Fibroblast of peridontal ligament (primary cell): ENCODE measurements at regions not wholly inside any gene's neighbourhood (a gene's known extent, or its start where the extent isn't known, plus 50 kb on each side); places are given as distances from the start of the nearest gene placed in this dataset.

ENCODE experiments used
- DNase-seq: peaks from one replicate; pipeline ENCODE4 v3.0.0-alpha.2; 2010; ENCODE audit errors: extremely low read depth

GRCh38 chr16:9374061-9374460, 282.6 kb downstream of the HAPSTR1 start:
- no peak for DNase-seq

DNA sequence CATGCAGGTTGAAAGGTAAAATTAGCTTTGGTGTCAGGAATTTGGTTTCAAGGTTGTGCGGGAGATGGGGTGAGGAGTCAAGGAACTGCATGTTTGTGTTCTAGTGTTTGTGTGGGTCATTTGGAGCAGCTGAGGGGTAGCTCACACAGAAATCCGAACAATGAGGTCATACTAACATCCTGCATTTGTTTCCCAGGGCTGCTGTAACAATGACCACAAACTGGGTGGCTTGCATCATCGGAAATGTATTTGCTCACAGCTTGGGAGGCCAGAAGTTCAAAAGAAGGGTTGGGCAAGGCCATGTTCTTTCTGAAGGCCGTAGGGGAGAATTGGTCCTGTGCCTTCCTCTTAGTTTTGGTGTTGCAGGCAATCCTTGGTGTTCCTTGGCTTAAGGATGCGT, 287.4 kb downstream of the HAPSTR1 start:
- no peak for DNase-seq

GRCh38 chr16:9380221-9380620, 288.8 kb downstream of the HAPSTR1 start:
- DNase-seq, result no peak

- no peak for DNase-seq
Measured at GRCh38 chr16:9381399-9381798, 290.0 kb downstream of the HAPSTR1 start.

GRCh38 chr16:9381905-9382304, 290.5 kb downstream of the HAPSTR1 start:
- no peak for DNase-seq

DNA sequence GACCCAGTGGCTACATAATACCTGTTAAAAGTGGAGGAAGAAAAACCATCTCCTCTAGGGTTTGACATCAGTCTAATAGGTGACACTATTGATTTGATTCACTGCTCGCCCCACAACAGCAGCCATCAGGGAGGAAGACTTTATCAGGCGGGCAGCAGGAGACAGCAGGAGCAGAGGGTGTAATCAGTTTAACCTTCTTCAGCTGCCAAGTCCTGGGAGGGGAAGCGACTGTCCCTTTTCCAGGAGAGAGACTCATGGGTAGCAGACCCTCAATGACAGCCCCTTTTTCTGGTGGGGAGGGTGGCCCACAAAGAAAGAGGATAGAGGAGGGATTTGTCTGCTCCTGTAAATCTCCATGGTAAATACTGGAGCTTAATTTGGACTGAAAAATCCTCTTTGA, 291.8 kb downstream of the HAPSTR1 start:
- DNase-seq, result no peak

GRCh38 chr16:9384141-9384540, 292.7 kb downstream of the HAPSTR1 start:
- DNase-seq, result no peak

DNA sequence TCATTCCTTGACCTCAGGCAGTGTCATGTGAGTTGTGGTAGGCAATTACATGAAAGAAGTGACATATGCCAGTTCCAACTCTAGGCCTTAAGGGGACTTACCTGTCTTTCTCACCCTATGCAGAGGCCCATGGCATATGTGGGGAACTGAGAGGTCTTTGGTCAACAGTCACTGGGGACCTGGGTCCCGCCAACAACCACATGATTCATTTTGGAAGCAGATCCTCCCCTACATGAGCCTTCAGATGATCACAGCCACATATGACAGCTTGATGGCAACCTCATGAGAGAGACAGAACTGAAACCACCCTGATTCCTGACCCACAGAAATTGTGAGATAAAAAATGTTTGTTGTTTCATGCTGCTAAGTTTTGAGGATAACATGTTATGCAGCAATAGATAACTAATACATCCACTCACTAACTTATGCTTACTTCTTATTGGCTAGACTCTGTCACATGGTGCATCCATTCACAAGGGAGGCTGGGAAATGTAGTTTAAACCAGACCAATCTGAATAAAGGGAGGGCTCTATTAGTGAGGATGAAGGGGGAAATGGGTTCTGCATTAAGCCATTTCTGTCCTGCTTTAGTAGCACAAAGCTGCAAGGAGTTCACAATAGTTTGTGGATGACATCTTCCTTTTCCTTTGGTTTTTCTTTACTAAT, 298.2 kb downstream of the HAPSTR1 start:
- DNase-seq, result no peak

GRCh38 chr16:9392956-9393355, 301.5 kb downstream of the HAPSTR1 start:
- DNase-seq, result no peak

- no peak for DNase-seq
Measured at GRCh38 chr16:9393591-9393990, 302.1 kb downstream of the HAPSTR1 start.

GRCh38 chr16:9395958-9396359, 304.5 kb downstream of the HAPSTR1 start:
- no peak for DNase-seq

GRCh38 chr16:9399573-9399972, 308.1 kb downstream of the HAPSTR1 start:
- no peak for DNase-seq

GRCh38 chr16:9401173-9401572, 309.7 kb downstream of the HAPSTR1 start:
- no peak for DNase-seq

DNA sequence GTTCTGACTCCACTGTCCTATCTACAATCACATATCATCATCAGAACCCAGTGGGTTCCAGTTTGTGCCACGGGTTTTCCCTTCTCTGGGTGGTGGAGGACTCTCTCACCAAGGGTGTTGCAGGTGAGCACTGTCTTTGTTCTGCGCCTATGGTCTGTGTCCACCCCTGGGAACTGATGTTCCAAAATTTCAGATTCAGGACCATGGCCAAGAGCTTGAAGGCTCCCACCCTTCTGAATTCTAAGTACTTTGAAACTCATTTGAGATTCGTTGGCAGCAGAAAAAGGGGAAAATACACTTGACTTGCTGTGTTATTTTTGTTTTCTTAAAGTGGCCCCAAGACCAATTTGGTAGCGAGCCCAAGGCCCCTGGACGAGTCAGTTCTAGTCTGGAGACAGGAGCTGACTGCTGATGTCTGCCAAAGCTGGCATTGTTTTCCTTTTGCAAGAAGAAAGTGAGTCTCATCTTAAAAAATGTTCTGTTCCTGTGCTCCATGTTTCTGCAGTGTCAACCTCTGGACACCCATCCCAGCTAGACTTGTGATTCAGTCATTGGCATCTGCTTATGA, 310.9 kb downstream of the HAPSTR1 start:
- no peak for DNase-seq

DNA sequence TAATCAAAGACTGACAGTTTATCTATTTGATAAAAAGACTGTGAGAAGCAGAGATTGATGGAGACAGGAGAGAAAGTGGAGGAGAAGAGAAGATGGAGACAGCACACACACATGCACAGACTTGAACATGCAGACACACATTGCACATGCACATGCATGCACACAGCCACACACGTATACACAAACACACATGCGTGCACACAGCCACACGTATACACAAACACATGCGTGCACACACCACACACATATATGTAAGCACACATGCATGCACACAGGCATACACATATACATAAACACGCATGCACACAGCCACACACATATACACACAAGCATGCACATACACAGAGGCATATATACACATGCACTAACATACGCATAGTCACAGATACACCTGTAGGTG, 313.4 kb downstream of the HAPSTR1 start:
- DNase-seq, result no peak

GRCh38 chr16:9406038-9406712, 314.7 kb downstream of the HAPSTR1 start:
- no peak for DNase-seq

DNA sequence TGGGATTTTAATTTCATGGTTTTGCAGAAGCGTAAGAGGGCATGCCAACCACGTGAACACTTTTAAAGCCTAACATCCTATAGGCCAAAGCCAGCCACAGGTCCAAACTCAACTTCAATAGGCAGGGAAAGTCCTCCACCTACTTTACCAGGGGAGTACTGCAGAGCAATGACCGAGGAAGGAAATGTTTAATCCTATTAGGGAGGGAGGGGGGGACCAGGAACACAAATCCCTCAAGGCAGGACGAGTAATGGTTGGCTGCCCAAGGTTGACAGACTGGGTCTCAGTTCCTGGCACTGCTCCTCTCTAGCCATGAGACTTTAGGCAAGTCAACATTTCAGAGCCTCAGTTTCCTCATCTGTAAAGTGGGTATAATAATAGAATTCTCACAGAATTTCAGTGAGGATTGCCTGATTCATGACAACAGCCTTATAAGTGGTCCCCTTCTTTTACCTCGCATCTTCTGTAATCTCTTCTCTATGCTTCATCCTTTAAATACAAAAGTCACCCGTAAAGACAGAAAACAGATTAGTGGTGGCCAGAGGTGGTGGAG, 315.8 kb downstream of the HAPSTR1 start:
- DNase-seq, result no peak

DNA sequence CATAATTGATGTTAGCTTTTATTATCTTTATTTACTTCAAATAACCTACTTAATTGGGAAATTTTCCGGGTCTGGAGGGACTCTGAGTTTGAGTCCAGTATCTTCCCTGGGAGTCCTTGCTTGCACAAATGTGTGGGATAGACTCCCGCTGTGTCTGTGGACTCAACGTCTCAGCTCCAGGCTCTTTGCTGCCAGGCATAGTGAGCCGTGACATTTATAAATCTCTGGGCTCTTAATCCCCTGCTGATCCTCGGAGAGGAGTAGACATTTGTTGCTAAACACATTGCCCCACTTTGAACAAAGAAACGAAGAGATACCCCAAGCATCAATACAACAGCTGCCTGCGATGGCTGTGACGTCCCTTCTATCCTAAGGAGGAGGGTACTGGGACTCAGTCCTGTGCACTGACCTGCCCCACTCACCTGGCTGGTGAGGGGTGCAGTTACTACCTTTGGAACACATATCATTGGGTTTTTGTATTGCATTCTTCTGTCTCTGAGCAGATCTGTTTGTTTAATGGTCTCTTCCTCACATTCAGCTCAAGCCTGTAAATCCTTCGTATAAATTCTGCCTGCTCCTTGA, 316.9 kb downstream of the HAPSTR1 start:
- no peak for DNase-seq

GRCh38 chr16:9409560-9410493, 318.4 kb downstream of the HAPSTR1 start:
- DNase-seq, result no peak

GRCh38 chr16:9411426-9411825, 320.0 kb downstream of the HAPSTR1 start:
- no peak for DNase-seq
